ENCODE measurements at regions not wholly inside any gene's neighbourhood (a gene's known extent, or its start where the extent isn't known, plus 50 kb on each side); places are given as distances from the start of the nearest gene placed in this dataset.

DNA sequence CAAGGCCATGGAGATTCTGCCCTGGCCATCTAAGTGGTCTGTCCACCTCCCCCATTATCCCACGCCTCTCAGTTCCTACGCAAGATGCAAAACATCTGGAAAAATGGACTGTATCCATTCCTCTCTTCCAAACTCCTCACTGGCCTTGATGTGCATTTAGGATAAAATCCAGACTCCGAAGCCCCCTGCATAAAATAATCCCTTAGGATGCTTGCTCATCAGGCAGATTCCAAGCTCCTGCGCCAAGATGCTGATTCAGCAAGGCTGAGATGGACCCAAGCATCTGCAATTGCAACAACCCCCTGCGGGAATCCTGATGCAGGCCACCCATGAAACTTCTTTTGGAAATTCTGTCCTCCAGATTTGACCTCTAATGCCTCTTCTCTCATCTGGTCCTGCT lies 81.6 kb downstream of the SPRING1 start:
- no peak for DNase-seq (ENCODE audit: low read depth)
- no peak overlapping the region for H3K4me3 ChIP-seq (ENCODE audit: low read depth, low read length)
- TF ChIP-seq, protein P1, sequence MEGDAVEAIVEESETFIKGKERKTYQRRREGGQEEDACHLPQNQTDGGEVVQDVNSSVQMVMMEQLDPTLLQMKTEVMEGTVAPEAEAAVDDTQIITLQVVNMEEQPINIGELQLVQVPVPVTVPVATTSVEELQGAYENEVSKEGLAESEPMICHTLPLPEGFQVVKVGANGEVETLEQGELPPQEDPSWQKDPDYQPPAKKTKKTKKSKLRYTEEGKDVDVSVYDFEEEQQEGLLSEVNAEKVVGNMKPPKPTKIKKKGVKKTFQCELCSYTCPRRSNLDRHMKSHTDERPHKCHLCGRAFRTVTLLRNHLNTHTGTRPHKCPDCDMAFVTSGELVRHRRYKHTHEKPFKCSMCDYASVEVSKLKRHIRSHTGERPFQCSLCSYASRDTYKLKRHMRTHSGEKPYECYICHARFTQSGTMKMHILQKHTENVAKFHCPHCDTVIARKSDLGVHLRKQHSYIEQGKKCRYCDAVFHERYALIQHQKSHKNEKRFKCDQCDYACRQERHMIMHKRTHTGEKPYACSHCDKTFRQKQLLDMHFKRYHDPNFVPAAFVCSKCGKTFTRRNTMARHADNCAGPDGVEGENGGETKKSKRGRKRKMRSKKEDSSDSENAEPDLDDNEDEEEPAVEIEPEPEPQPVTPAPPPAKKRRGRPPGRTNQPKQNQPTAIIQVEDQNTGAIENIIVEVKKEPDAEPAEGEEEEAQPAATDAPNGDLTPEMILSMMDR (IDR thresholded peaks at IDR 0.05; ENCODE audit: low read depth, low read length): no peak
- TF ChIP-seq MAX (IDR thresholded peaks at IDR 0.05; ENCODE audit: low read depth, low read length) (no peak), POLR2A (IDR thresholded peaks at IDR 0.05; ENCODE audit: extremely low read depth, insufficient read length) (no peak), MYC (IDR thresholded peaks at IDR 0.05; ENCODE audit: low read depth, low read length) (no peak)

DNA sequence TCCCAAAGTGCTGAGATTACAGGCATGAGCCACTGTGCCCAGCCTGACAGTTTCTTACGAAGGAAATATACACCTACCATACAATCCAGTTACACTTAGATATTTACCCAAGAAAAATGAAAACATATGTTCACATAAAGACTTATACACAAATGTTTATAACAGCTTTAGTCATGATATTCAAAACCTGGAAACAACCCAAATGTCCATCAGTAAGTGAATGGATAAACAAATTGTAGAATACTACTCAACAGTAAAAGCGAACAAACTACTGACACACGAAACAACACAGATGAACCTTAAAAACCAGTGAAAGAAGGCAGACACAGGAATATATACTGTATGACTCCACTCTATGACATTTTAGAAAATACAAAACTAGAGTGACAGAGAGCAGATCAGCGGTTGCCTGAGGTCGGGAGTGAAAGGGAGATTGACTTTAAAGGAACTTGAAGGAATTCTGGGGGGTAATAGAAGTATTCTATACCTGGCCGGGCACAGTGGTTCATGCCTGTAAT lies 83.6 kb downstream of the SPRING1 start:
- H3K4me3 ChIP-seq (ENCODE audit: low read depth, low read length): no peak overlapping the region
- DNase-seq (ENCODE audit: low read depth): no peak
- TF ChIP-seq MYC (IDR thresholded peaks at IDR 0.05; ENCODE audit: low read depth, low read length): no peak
- TF ChIP-seq, protein P1 (IDR thresholded peaks at IDR 0.05; ENCODE audit: low read depth, low read length): no peak
- no peak for TF ChIP-seq MAX (IDR thresholded peaks at IDR 0.05; ENCODE audit: low read depth, low read length)
- no peak for TF ChIP-seq POLR2A (IDR thresholded peaks at IDR 0.05; ENCODE audit: extremely low read depth, insufficient read length)

DNA sequence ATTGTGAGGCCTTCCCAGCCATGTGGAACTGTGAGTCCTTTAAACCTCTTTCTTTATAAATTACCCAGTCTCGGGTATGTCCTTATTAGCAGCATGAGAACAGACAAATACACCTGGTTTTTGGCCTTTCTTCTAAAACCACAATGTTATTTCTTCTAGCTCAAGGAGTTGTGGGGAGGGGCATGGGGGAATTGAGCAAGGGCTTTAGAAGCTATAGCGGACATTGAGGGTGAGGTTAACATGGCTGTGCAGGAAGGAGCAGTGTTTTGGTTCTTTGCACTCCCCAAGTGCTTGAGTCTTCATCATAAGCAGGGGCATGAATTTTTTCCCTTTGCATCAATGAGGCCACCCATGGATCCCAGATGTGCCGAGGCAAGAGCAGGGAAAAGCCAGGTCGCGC lies 86.8 kb downstream of the SPRING1 start:
- no peak for TF ChIP-seq MAX (IDR thresholded peaks at IDR 0.05; ENCODE audit: low read depth, low read length)
- TF ChIP-seq POLR2A (IDR thresholded peaks at IDR 0.05; ENCODE audit: extremely low read depth, insufficient read length): no peak
- TF ChIP-seq, protein P1 (IDR thresholded peaks at IDR 0.05; ENCODE audit: low read depth, low read length): no peak
- TF ChIP-seq MYC (IDR thresholded peaks at IDR 0.05; ENCODE audit: low read depth, low read length): no peak
- no peak overlapping the region for H3K4me3 ChIP-seq (ENCODE audit: low read depth, low read length)
- DNase-seq (ENCODE audit: low read depth): no peak

- H3K4me3 ChIP-seq (ENCODE audit: low read depth, low read length): no peak overlapping the region
- no peak for DNase-seq (ENCODE audit: low read depth)
- no peak for TF ChIP-seq MYC (IDR thresholded peaks at IDR 0.05; ENCODE audit: low read depth, low read length)
- TF ChIP-seq, protein P1 (IDR thresholded peaks at IDR 0.05; ENCODE audit: low read depth, low read length): no peak
- TF ChIP-seq MAX (IDR thresholded peaks at IDR 0.05; ENCODE audit: low read depth, low read length): no peak
- TF ChIP-seq POLR2A (IDR thresholded peaks at IDR 0.05; ENCODE audit: extremely low read depth, insufficient read length): no peak
These were observed 87.2 kb downstream of the SPRING1 start for GRCh38 chr12:116650585-116651087.

- H3K4me3 ChIP-seq (ENCODE audit: low read depth, low read length): no peak overlapping the region
- DNase-seq (ENCODE audit: low read depth): no peak
- no peak for TF ChIP-seq MAX (IDR thresholded peaks at IDR 0.05; ENCODE audit: low read depth, low read length)
- TF ChIP-seq, protein P1 (IDR thresholded peaks at IDR 0.05; ENCODE audit: low read depth, low read length): no peak
These were observed 87.8 kb downstream of the SPRING1 start for GRCh38 chr12:116650062-116650461.
